ENCODE measurements at regions not wholly inside any gene's neighbourhood (a gene's known extent, or its start where the extent isn't known, plus 50 kb on each side); places are given as distances from the start of the nearest gene placed in this dataset.
"Not testable (repeated sequence)": the region's sequence is repeated elsewhere in the genome, so short reads cannot be mapped to it uniquely, and the experiment has no call there.

GRCh38 chr16:9014389-9014788 is 50.7 kb upstream of the USP7 start:
- DNase-seq (no peak), ATAC-seq (no peak)
- ChIA-PET CTCF (no interaction called here), POLR2A (ENCODE audit: unreplicated experiment) (no interaction called here)
- BruUV-seq (replicated peaks), result no TSS peak
- Histone ChIP-seq H3K27me3 (ENCODE audit: low read length) (no peaks in the 10 kb centered on the region), H3K9me3 (ENCODE audit: low read length) (no peaks in the 10 kb centered on the region), H3F3A (ENCODE audit: low read length, unreplicated experiment) (no peaks in the 10 kb centered on the region), H3K27ac (ENCODE audit: low read length) (no peak overlapping the region), H2AFZ (ENCODE audit: low read length) (no peak overlapping the region), H3K79me2 (ENCODE audit: low read length) (no peaks in the 10 kb centered on the region), H3K4me3 (ENCODE audit: low read length) (no peak overlapping the region), H3K4me2 (ENCODE audit: low read length) (no peak overlapping the region), H3K36me3 (ENCODE audit: low read depth, low read length) (no peaks in the 10 kb centered on the region), H3K4me1 (ENCODE audit: insufficient read depth, low read length) (no peaks in the 10 kb centered on the region), H4K20me1 (ENCODE audit: low read length) (no peaks in the 10 kb centered on the region), H3K9me2 (replicated peaks; ENCODE audit: low read length) (no peaks in the 10 kb centered on the region), H3K9ac (ENCODE audit: low read length) (no peak overlapping the region)
- TF ChIP-seq, protein P1, sequence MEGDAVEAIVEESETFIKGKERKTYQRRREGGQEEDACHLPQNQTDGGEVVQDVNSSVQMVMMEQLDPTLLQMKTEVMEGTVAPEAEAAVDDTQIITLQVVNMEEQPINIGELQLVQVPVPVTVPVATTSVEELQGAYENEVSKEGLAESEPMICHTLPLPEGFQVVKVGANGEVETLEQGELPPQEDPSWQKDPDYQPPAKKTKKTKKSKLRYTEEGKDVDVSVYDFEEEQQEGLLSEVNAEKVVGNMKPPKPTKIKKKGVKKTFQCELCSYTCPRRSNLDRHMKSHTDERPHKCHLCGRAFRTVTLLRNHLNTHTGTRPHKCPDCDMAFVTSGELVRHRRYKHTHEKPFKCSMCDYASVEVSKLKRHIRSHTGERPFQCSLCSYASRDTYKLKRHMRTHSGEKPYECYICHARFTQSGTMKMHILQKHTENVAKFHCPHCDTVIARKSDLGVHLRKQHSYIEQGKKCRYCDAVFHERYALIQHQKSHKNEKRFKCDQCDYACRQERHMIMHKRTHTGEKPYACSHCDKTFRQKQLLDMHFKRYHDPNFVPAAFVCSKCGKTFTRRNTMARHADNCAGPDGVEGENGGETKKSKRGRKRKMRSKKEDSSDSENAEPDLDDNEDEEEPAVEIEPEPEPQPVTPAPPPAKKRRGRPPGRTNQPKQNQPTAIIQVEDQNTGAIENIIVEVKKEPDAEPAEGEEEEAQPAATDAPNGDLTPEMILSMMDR (conservative IDR thresholded peaks at IDR 0.05; ENCODE audit: low read depth, low read length), result no peak
- no peak for TF ChIP-seq EZH2phosphoT487 (IDR thresholded peaks at IDR 0.05; ENCODE audit: borderline replicate concordance, low read length)
- TF ChIP-seq EZH2 (IDR thresholded peaks at IDR 0.05; ENCODE audit: low read length, unreplicated experiment), result no peak
- intact Hi-C loops (cut with micrococcal nuclease), result no loop called here

DNA sequence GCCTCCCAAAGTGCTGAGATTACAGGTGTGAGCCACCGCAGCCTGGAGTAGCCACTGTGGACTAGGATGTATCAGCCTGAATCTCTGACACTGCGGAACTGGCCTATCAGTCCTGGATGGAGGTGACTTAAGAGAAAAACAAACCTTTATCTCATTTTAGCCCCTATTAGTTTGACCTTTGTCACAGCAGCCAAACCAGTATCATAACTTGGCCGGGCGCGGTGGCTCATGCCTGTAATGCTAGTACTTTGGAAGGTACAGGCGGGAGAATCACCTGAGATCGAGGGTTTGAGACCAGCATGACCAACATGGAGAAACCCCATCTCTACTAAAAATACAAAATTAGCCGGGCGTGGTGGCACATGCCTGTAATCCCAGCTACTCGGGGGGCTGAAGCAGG is 51.8 kb upstream of the USP7 start:
- Histone ChIP-seq H3K79me2 (ENCODE audit: low read length) (no peaks in the 10 kb centered on the region), H3K9ac (ENCODE audit: low read length) (no peak overlapping the region), H3K4me3 (ENCODE audit: low read length) (no peak overlapping the region), H3K4me1 (ENCODE audit: insufficient read depth, low read length) (no peaks in the 10 kb centered on the region), H2AFZ (ENCODE audit: low read length) (no peak overlapping the region), H3K4me2 (ENCODE audit: low read length) (no peak overlapping the region), H3F3A (ENCODE audit: low read length, unreplicated experiment) (no peaks in the 10 kb centered on the region), H4K20me1 (ENCODE audit: low read length) (no peaks in the 10 kb centered on the region), H3K27me3 (ENCODE audit: low read length) (no peaks in the 10 kb centered on the region), H3K36me3 (ENCODE audit: low read depth, low read length) (no peaks in the 10 kb centered on the region), H3K9me2 (replicated peaks; ENCODE audit: low read length) (no peaks in the 10 kb centered on the region), H3K27ac (ENCODE audit: low read length) (no peak overlapping the region), H3K9me3 (ENCODE audit: low read length) (no peaks in the 10 kb centered on the region)
- no TSS peak for BruUV-seq (replicated peaks)
- intact Hi-C loops (cut with micrococcal nuclease), result no loop called here
- no peak for DNase-seq
- ATAC-seq, result no peak
- CTCF ChIA-PET, result no interaction called here
- POLR2A ChIA-PET (ENCODE audit: unreplicated experiment), result no interaction called here
- TF ChIP-seq EZH2phosphoT487 (IDR thresholded peaks at IDR 0.05; ENCODE audit: borderline replicate concordance, low read length), result no peak
- TF ChIP-seq, protein P1 (conservative IDR thresholded peaks at IDR 0.05; ENCODE audit: low read depth, low read length), result no peak
- TF ChIP-seq EZH2 (IDR thresholded peaks at IDR 0.05; ENCODE audit: low read length, unreplicated experiment), result no peak

DNA sequence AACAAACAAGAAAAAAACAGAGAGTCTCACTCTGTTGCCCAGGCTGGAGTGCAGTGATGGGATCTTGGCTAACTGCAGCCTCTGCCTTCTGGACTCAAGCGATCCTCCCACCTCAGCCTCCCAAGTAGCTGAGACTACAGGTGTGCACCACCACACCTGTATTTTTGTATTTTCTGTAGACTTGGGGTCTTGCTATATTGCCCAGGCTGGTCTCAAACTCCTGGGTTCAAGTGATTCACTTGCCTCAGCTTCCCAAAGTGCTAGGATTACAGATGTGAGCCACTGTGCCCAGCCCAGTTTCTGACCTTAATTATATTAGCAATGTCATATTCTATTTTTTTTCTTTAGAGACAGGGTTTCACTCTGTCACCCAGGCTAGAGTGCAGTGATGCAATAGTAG is 52.3 kb upstream of the USP7 start:
- CTCF ChIA-PET, result not testable (repeated sequence)

More for the DNA sequence above, 52.3 kb upstream of the USP7 start:
- H3K9me2 ChIP-seq (replicated peaks; ENCODE audit: low read length); H3K36me3 ChIP-seq (ENCODE audit: low read depth, low read length); H3K79me2 ChIP-seq (ENCODE audit: low read length); BruUV-seq (replicated peaks); H3K9ac ChIP-seq (ENCODE audit: low read length); POLR2A ChIA-PET (ENCODE audit: unreplicated experiment); H4K20me1 ChIP-seq (ENCODE audit: low read length); H3F3A ChIP-seq (ENCODE audit: low read length, unreplicated experiment); intact Hi-C loops (cut with micrococcal nuclease); H2AFZ ChIP-seq (ENCODE audit: low read length); H3K27ac ChIP-seq (ENCODE audit: low read length); ATAC-seq; H3K4me1 ChIP-seq (ENCODE audit: insufficient read depth, low read length); H3K27me3 ChIP-seq (ENCODE audit: low read length); DNase-seq; H3K4me3 ChIP-seq (ENCODE audit: low read length); H3K9me3 ChIP-seq (ENCODE audit: low read length); H3K4me2 ChIP-seq (ENCODE audit: low read length): not testable (repeated sequence)

Measured in PC-3 (cell line).